NCI-H146 (cell line): ENCODE measurements at regions not wholly inside any gene's neighbourhood (a gene's known extent, or its start where the extent isn't known, plus 50 kb on each side); places are given as distances from the start of the nearest gene placed in this dataset.

ENCODE experiments used
- DNase-seq: peaks from one replicate; lab custom pipeline; 2025; lab: John Stamatoyannopoulos, UW

- no peak for DNase-seq
Measured at GRCh38 chr18:10217211-10217610, 237.2 kb upstream of the APCDD1 start.

DNA sequence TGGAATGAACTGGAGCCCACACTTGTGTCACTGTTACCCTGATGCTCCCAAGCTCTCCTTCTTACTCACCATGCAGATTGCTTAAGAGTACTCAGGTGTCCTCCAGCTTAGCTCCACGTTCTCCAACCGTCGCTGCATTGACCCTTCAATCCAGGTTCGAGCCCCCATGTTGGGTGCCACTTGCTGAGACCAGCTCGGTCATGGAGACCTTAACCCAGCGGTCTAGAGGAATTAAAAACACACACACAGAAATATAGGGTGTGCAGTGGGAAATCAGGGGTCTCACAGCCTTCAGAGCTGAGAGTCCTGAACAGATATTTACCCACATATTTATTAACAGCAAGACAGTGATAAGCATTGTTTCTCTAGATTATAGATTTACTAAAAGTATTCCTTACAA lies 229.1 kb upstream of the APCDD1 start:
- no peak for DNase-seq

GRCh38 chr18:10226971-10227370 lies 227.5 kb upstream of the APCDD1 start:
- DNase-seq: no peak

DNA sequence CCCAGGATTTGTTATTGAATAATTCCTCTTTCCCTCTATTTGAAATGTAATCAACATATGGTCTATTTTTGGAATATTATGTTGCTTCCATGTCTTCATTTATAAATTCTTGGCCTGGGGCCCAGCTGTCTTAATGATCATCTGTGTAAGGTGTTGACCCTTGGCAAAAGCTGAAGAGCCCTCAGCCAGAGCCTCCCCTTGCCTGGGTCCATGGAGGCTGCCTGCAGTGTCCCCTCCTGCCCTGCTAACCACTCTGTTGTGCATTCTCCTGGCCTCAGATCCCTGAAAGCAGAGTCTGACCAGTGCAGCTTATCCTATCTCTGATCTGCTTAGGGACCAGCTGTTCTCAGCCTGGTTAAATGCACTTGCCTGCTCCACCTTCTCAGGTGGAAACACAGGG lies 226.1 kb upstream of the APCDD1 start:
- DNase-seq: peak; percentile 26

GRCh38 chr18:10229458-10229857 lies 225.0 kb upstream of the APCDD1 start:
- no peak for DNase-seq

DNA sequence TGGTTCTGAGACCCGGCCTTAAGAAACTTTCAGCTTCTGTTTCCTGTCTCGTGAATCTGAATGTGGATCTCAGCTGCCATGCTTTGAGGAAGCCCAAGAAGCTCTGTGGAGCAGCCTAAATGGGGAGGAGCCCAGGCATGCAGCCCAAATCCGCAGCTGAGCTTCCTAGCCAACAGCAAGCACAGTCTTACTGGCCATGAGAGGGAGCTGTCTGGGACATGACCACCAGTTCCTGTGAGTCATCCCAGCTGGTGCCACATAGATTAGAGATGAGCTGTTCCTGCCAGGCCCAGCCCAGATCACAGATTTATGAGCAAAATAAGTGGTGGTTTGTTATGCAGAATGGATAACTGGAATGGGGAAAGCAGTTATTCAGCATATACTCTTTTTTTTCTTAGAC lies 224.4 kb upstream of the APCDD1 start:
- DNase-seq: no peak

- DNase-seq: no peak
Measured at GRCh38 chr18:10231220-10231619, 223.2 kb upstream of the APCDD1 start.

DNA sequence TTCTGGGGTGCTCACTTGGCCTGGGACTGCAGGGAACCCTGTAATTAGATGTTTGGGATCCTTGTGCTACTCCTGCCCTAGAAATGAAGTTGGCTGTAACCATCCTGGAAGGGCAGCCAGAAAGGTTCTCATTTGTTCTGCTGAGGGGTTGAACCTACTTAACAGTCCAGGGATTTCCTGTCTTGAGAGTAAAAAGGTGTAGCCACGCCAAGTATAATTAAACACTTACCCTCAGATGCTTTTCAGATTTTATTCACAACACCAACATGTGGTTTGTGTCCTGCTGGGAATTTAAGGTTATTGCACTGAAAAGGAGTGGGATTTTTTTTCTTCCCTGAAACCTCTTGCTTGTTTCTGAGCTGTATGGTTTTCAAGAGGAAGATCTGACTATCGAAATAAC lies 222.4 kb upstream of the APCDD1 start:
- no peak for DNase-seq

GRCh38 chr18:10233082-10233875 lies 221.2 kb upstream of the APCDD1 start:
- DNase-seq: no peak

- no peak for DNase-seq
Measured at GRCh38 chr18:10234281-10234680, 220.2 kb upstream of the APCDD1 start.

- DNase-seq: no peak
Measured at GRCh38 chr18:10234912-10235660, 219.3 kb upstream of the APCDD1 start.

- DNase-seq: no peak
Measured at GRCh38 chr18:10235661-10235952, 218.8 kb upstream of the APCDD1 start.

DNA sequence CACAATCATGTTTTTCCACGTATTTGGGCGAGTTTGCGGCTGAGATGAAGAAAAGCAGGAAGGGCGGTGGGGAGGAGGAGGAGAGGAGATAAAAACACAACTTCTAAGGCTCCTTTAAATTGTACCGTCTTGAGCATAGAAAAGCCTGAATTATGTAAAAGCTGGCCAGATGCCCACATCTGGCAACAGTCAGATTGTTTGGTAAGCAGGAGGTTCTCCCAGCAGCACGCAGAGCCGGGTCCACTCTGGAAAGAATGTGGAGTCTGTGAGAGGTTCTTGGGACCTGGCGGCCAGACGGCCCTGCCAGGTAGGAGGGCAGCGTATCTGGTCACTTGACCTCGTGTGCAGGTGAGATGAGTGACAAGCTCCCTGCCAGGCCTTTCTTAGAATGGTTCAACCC lies 215.3 kb upstream of the APCDD1 start:
- DNase-seq: no peak

- no peak for DNase-seq
Measured at GRCh38 chr18:10239991-10240634, 214.3 kb upstream of the APCDD1 start.

- DNase-seq: no peak
Measured at GRCh38 chr18:10240973-10241372, 213.5 kb upstream of the APCDD1 start.

DNA sequence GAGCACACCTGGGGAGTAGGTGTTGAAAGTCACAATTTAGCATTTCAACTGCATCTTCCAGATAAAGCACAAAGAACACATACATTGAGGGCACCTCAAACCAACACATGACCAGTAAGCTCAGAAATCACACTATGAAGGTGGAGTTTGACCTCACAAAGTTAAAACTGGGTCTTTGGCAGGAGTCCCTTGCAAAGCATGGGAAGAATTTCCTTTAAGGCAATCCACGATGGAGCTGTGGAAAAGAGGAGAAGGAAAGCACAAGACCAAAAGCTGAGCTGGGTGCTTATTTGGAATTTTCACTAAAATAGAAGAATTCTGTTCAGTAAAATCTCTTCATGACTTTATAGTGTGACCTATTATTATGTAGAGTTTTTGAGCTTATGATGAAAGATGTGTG lies 212.9 kb upstream of the APCDD1 start:
- DNase-seq: no peak

- peak; percentile 48 for DNase-seq
Measured at GRCh38 chr18:10242936-10243680, 211.3 kb upstream of the APCDD1 start.

- no peak for DNase-seq
Measured at GRCh38 chr18:10244341-10244740, 210.1 kb upstream of the APCDD1 start.

DNA sequence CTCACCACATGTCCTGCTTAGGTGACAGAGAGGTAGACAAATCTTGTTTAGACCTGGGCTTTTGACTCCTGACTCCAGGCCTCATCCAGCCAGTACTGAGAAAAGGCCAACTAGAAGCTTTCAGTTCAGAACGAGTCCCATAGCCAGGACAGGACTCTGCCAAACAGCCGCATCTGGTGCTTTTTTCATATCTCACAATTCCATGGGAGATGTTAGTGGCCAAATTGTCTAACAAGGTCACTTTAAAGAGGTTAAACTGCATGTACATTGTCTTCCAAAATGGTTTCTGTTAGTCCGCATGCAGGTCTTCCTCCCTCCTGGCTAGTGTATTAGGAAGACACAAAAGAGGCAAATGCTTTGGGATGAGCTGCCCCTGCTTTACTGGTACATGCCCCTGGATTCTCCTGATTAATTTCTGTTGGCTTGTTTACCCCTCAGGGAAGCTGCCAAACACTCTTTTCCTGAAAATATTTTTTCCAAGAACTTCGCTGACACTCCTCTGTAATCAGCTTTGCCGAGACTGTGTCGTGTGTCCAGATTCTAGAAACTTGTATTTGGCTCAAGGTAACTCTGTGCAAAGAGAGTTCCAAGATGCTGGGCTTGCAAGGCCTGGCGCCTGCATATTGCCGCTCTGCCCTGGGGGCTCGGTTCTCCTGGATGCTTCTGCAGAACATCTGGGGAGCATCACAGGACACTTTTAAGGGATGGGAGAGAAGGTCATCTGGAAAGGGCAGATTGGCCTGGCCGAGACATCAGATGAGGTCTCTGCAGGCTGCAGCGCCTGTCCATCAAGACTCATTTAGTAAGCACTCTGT lies 209.2 kb upstream of the APCDD1 start:
- no peak for DNase-seq

DNA sequence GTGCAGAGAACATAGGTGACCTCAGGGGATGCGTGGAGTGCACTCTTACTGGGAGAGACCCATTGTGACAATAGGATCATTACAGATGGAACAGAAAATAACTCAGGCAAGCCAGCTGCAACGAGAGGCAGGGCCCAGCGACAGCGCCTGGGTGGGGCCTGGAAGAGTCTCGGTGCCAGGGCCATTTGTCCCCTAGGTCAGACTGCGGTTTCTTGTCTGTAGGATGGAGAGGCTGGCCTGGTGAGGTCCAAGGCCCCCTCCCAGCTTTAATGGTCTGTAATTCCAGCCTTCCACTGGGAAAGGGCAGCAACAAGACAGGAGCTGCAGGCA lies 208.6 kb upstream of the APCDD1 start:
- DNase-seq: no peak

- no peak for DNase-seq
Measured at GRCh38 chr18:10247021-10247741, 207.3 kb upstream of the APCDD1 start.
